HEK293 (cell line): ENCODE measurements at regions not wholly inside any gene's neighbourhood (a gene's known extent, or its start where the extent isn't known, plus 50 kb on each side); places are given as distances from the start of the nearest gene placed in this dataset.

ENCODE experiments used
- CTCF ChIA-PET: fragments of 350-600 bp; formaldehyde crosslinking; extraction: SDS; loops from one replicate; lab custom pipeline; 2021; ENCODE audit warnings: antibody characterized with exemption; lab: Yijun Ruan, JAX
- POLR2A ChIA-PET: fragments of 300-600 bp; formaldehyde crosslinking; extraction: SDS; loops from one replicate; lab custom pipeline; 2020; ENCODE audit warnings: antibody characterized with exemption, inconsistent platforms; lab: Yijun Ruan, JAX
- H3K27ac ChIP-seq: fragments of 200-500 bp; sonication (Bioruptor generic); 2 replicates; pipeline ENCODE4 v1.5.1; 2014; ENCODE audit warnings: low read depth, low read length, control low read depth, inconsistent platforms; ENCODE audit errors: extremely low read depth
- H3K36me3 ChIP-seq, 2 experiments: fragments of 200-500 bp in 1 of 2; sonication (Bioruptor generic) in 1 of 2; 1 replicate in 1 of 2; 2 replicates in 1 of 2; pipeline ENCODE4 v1.5.1; 2014 to 2017; ENCODE audit warnings: inconsistent platforms in 2 of 2, low read length in 2 of 2; ENCODE audit not compliant: control insufficient read depth in 2 of 2, insufficient read depth in 1 of 2
- H3K4me1 ChIP-seq: fragments of 200-500 bp; sonication (Bioruptor generic); 2 replicates; pipeline ENCODE4 v1.5.1; 2014; ENCODE audit warnings: mild to moderate bottlenecking, low read length, inconsistent platforms; ENCODE audit not compliant: control insufficient read depth, insufficient read depth
- H3K4me3 ChIP-seq: 2 replicates; pipeline ENCODE4 v1.5.1; 2011; ENCODE audit warnings: low read depth, mild to moderate bottlenecking, control low read depth, low read length, moderate library complexity
- H3K9me3 ChIP-seq: fragments of 200-500 bp; sonication (Bioruptor generic); 2 replicates; pipeline ENCODE4 v1.5.1; 2014; ENCODE audit warnings: low read depth, low read length, inconsistent platforms; ENCODE audit not compliant: control insufficient read depth, insufficient read depth
- FEZF1 ChIP-seq: fragments of 450-650 bp; formaldehyde crosslinking; IDR thresholded peaks from 2 replicates; pipeline ENCODE4 v1.5.1; 2016; ENCODE audit warnings: missing biosample characterization, missing genetic modification characterization
- KLF10 ChIP-seq: fragments of 450-650 bp; IDR thresholded peaks from 2 replicates; pipeline ENCODE4 v1.5.1; 2018; ENCODE audit warnings: missing biosample characterization, mild to moderate bottlenecking, missing genetic modification characterization
- MZF1 ChIP-seq: fragments of 450-650 bp; formaldehyde crosslinking; IDR thresholded peaks from 2 replicates; pipeline ENCODE4 v1.5.1; 2017; ENCODE audit warnings: missing biosample characterization, missing genetic modification characterization, borderline replicate concordance
- PRDM1 ChIP-seq: fragments of 450-650 bp; formaldehyde crosslinking; IDR thresholded peaks from 2 replicates; pipeline ENCODE4; 2016; ENCODE audit warnings: missing biosample characterization, missing genetic modification characterization
- PRDM4 ChIP-seq: fragments of 450-650 bp; formaldehyde crosslinking; IDR thresholded peaks from 2 replicates; pipeline ENCODE4 v1.5.1; 2017; ENCODE audit warnings: missing biosample characterization, missing genetic modification characterization
- PRDM6 ChIP-seq: fragments of 450-650 bp; formaldehyde crosslinking; IDR thresholded peaks from 2 replicates; pipeline ENCODE4 v1.5.1; 2017; ENCODE audit warnings: missing biosample characterization, missing genetic modification characterization
- SCRT1 ChIP-seq: fragments of 450-650 bp; formaldehyde crosslinking; IDR thresholded peaks from 2 replicates; pipeline ENCODE4 v1.5.1; 2016; ENCODE audit warnings: missing biosample characterization, missing genetic modification characterization, borderline replicate concordance
- ZNF23 ChIP-seq: fragments of 450-650 bp; formaldehyde crosslinking; IDR thresholded peaks from 2 replicates; pipeline ENCODE4 v1.5.1; 2016; ENCODE audit warnings: missing biosample characterization, missing genetic modification characterization, borderline replicate concordance
- ZNF239 ChIP-seq: fragments of 450-650 bp; formaldehyde crosslinking; IDR thresholded peaks from 2 replicates; pipeline ENCODE4 v1.5.1; 2016; ENCODE audit warnings: missing biosample characterization, missing genetic modification characterization
- ZNF341 ChIP-seq: fragments of 450-650 bp; formaldehyde crosslinking; IDR thresholded peaks from 2 replicates; pipeline ENCODE4; 2016; ENCODE audit warnings: low read depth, missing biosample characterization, missing genetic modification characterization
- ZNF48 ChIP-seq: fragments of 450-650 bp; formaldehyde crosslinking; IDR thresholded peaks from 2 replicates; pipeline ENCODE4 v1.5.1; 2016; ENCODE audit warnings: missing biosample characterization, missing genetic modification characterization
- ZNF529 ChIP-seq: fragments of 450-650 bp; formaldehyde crosslinking; IDR thresholded peaks from 2 replicates; pipeline ENCODE4 v1.5.1; 2017; ENCODE audit warnings: missing genetic modification characterization, missing biosample characterization; ENCODE audit not compliant: insufficient replicate concordance
- ZNF580 ChIP-seq: fragments of 450-650 bp; formaldehyde crosslinking; IDR thresholded peaks from 2 replicates; pipeline ENCODE4 v1.5.1; 2016; ENCODE audit warnings: missing biosample characterization, missing genetic modification characterization
- ZNF596 ChIP-seq: fragments of 450-650 bp; IDR thresholded peaks from 2 replicates; pipeline ENCODE4 v1.5.0; 2018; ENCODE audit warnings: missing biosample characterization, mild to moderate bottlenecking, missing genetic modification characterization, moderate library complexity
- ZNF600 ChIP-seq: fragments of 450-650 bp; formaldehyde crosslinking; IDR thresholded peaks from 2 replicates; pipeline ENCODE4 v1.5.1; 2016; ENCODE audit warnings: missing biosample characterization, missing genetic modification characterization
- ZNF626 ChIP-seq: fragments of 450-650 bp; sonication (Bioruptor Pico); formaldehyde crosslinking; IDR thresholded peaks from 2 replicates; pipeline ENCODE4 v1.5.1; 2018; ENCODE audit warnings: missing biosample characterization, missing genetic modification characterization, inconsistent platforms
- ZNF747 ChIP-seq: fragments of 450-650 bp; formaldehyde crosslinking; IDR thresholded peaks from 2 replicates; pipeline ENCODE4 v1.5.1; 2016; ENCODE audit warnings: missing biosample characterization, missing genetic modification characterization
- TF ChIP-seq, protein P1 (sequence below): fragments of 450-650 bp; formaldehyde crosslinking; IDR thresholded peaks from 2 replicates; pipeline ENCODE4 v1.5.1; 2016; ENCODE audit warnings: missing biosample characterization, missing genetic modification characterization
- TF ChIP-seq, protein P2 (sequence below): fragments of 450-650 bp; IDR thresholded peaks from 2 replicates; pipeline ENCODE4 v1.5.1; 2018; ENCODE audit warnings: missing biosample characterization, missing genetic modification characterization

DNA sequence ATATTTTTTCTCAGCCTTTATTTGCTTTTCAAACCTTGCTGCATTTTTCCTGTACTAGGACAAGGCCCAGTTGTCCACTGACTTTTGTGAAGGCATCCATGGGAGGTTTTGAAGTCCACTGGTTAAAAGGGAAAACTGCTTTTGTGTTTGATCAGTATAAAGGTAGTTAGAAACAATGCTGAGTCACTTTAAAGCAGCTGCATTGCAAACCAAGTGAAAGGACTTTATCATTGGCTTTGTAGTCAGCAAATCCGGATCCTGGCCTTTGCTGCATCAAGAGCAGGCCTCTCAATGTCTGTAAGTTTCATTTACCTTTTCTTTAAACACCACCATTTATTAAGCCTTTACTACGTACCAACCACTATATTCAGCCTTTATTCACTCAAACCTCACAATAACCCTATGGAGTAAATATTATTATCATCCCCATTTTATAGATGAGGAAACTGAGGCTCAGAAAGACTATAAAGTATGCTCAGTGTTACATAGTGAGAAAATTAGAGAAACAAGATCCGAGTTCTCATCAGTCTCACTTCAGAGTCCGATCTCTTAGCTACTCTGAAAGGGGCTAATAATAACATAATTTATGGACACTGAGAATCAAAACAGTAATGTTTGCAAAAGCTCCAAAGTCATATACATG lies 60.6 kb upstream of the HSD17B12 start (continued):
- no peak for TF ChIP-seq ZNF580
- TF ChIP-seq, all 188 proteins: peak for 0

GRCh38 chr11:43626798-43627197 lies 53.7 kb upstream of the HSD17B12 start:
- H3K4me3 ChIP-seq, result no peak overlapping the region
- H3K4me1 ChIP-seq, result no peaks in the 10 kb centered on the region
- H3K36me3 ChIP-seq, result no peaks in the 10 kb centered on the region
- CTCF ChIA-PET, result interaction anchor here (0.9 kb wide), 1 partner anchor 53 kb away, joined by 3 read pairs; no protein-coding TSS in a partner anchor
- H3K27ac ChIP-seq, result no peak overlapping the region
- POLR2A ChIA-PET, result no interaction called here
- H3K9me3 ChIP-seq, result no peaks in the 10 kb centered on the region
- TF ChIP-seq, protein P1, sequence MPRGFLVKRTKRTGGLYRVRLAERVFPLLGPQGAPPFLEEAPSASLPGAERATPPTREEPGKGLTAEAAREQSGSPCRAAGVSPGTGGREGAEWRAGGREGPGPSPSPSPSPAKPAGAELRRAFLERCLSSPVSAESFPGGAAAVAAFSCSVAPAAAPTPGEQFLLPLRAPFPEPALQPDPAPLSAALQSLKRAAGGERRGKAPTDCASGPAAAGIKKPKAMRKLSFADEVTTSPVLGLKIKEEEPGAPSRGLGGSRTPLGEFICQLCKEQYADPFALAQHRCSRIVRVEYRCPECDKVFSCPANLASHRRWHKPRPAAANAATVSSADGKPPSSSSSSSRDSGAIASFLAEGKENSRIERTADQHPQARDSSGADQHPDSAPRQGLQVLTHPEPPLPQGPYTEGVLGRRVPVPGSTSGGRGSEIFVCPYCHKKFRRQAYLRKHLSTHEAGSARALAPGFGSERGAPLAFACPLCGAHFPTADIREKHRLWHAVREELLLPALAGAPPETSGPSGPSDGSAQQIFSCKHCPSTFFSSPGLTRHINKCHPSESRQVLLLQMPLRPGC (tag by site-specific recombination), result no peak
- TF ChIP-seq FEZF1 (tag by site-specific recombination), result no peak
- no peak for TF ChIP-seq MZF1 (tag by site-specific recombination)
- no peak for TF ChIP-seq PRDM1 (tag by site-specific recombination)
- no peak for TF ChIP-seq KLF10 (tag by site-specific recombination)
- no peak for TF ChIP-seq ZNF600 (tag by site-specific recombination)
- no peak for TF ChIP-seq SCRT1
- TF ChIP-seq ZNF596, result no peak
- TF ChIP-seq ZNF23, result no peak
- TF ChIP-seq, protein P2, sequence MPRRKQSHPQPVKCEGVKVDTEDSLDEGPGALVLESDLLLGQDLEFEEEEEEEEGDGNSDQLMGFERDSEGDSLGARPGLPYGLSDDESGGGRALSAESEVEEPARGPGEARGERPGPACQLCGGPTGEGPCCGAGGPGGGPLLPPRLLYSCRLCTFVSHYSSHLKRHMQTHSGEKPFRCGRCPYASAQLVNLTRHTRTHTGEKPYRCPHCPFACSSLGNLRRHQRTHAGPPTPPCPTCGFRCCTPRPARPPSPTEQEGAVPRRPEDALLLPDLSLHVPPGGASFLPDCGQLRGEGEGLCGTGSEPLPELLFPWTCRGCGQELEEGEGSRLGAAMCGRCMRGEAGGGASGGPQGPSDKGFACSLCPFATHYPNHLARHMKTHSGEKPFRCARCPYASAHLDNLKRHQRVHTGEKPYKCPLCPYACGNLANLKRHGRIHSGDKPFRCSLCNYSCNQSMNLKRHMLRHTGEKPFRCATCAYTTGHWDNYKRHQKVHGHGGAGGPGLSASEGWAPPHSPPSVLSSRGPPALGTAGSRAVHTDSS (tag by site-specific recombination), result no peak
- TF ChIP-seq ZNF48, result no peak
- TF ChIP-seq ZNF626, result no peak
- TF ChIP-seq ZNF529 (tag by site-specific recombination), result no peak
- TF ChIP-seq ZNF239, result no peak
- no peak for TF ChIP-seq ZNF341 (tag by site-specific recombination)
- no peak for TF ChIP-seq PRDM4 (tag by site-specific recombination)
- TF ChIP-seq PRDM6, result no peak
- no peak for TF ChIP-seq ZNF747 (tag by site-specific recombination)
